ENCODE measurements at regions not wholly inside any gene's neighbourhood (a gene's known extent, or its start where the extent isn't known, plus 50 kb on each side); places are given as distances from the start of the nearest gene placed in this dataset.
"Not testable (repeated sequence)": the region's sequence is repeated elsewhere in the genome, so short reads cannot be mapped to it uniquely, and the experiment has no call there.

- no peak for DNase-seq (ENCODE audit: low spot score)
Observed at GRCh38 chr11:104776501-104777170, 121.6 kb downstream of the CASP12 start.

- no peak for DNase-seq (ENCODE audit: low spot score)
Observed at GRCh38 chr11:104774578-104774977, 123.7 kb downstream of the CASP12 start.

- DNase-seq (ENCODE audit: low spot score) = no peak
Observed at GRCh38 chr11:104772806-104773241, 125.4 kb downstream of the CASP12 start.

- no peak for DNase-seq (ENCODE audit: low spot score)
Observed at GRCh38 chr11:104771763-104772162, 126.5 kb downstream of the CASP12 start.

- DNase-seq (ENCODE audit: low spot score) = not testable (repeated sequence)
Observed at GRCh38 chr11:104771046-104771445, 127.2 kb downstream of the CASP12 start.

GRCh38 chr11:104765401-104766095, 132.7 kb downstream of the CASP12 start:
- no peak for DNase-seq (ENCODE audit: low spot score)

- DNase-seq (ENCODE audit: low spot score) = no peak
Observed at GRCh38 chr11:104764710-104765045, 133.6 kb downstream of the CASP12 start.

- DNase-seq (ENCODE audit: low spot score) = no peak
Observed at GRCh38 chr11:104763930-104764709, 134.1 kb downstream of the CASP12 start.

- no peak for DNase-seq (ENCODE audit: low spot score)
Observed at GRCh38 chr11:104761511-104761910, 136.7 kb downstream of the CASP12 start.

- DNase-seq (ENCODE audit: low spot score) = no peak
Observed at GRCh38 chr11:104759464-104759863, 138.8 kb downstream of the CASP12 start.

- no peak for DNase-seq (ENCODE audit: low spot score)
Observed at GRCh38 chr11:104738918-104739317, 159.3 kb downstream of the CASP12 start.

GRCh38 chr11:104738208-104738607, 160.1 kb downstream of the CASP12 start:
- no peak for DNase-seq (ENCODE audit: low spot score)

GRCh38 chr11:104736502-104736901, 161.8 kb downstream of the CASP12 start:
- no peak for DNase-seq (ENCODE audit: low spot score)

GRCh38 chr11:104734998-104735397, 163.3 kb downstream of the CASP12 start:
- DNase-seq (ENCODE audit: low spot score) = no peak

GRCh38 chr11:104731890-104732289, 166.4 kb downstream of the CASP12 start:
- DNase-seq (ENCODE audit: low spot score) = no peak

- no peak for DNase-seq (ENCODE audit: low spot score)
Observed at GRCh38 chr11:104728927-104729326, 169.3 kb downstream of the CASP12 start.

GRCh38 chr11:104727768-104728167, 170.5 kb downstream of the CASP12 start:
- DNase-seq (ENCODE audit: low spot score) = no peak

GRCh38 chr11:104727095-104727494, 171.2 kb downstream of the CASP12 start:
- no peak for DNase-seq (ENCODE audit: low spot score)

- DNase-seq (ENCODE audit: low spot score) = no peak
Observed at GRCh38 chr11:104725796-104726408, 172.4 kb downstream of the CASP12 start.

- DNase-seq (ENCODE audit: low spot score) = no peak
Observed at GRCh38 chr11:104713401-104713800, 184.9 kb downstream of the CASP12 start.

- no peak for DNase-seq (ENCODE audit: low spot score)
Observed at GRCh38 chr11:104705490-104706190, 192.6 kb downstream of the CASP12 start.
